ENCODE measurements at regions not wholly inside any gene's neighbourhood (a gene's known extent, or its start where the extent isn't known, plus 50 kb on each side); places are given as distances from the start of the nearest gene placed in this dataset.
A peak's percentile ranks its signal among the peaks of the same experiment; 100 is the strongest.

GRCh38 chr4:159765382-159765781, 662.5 kb downstream of the RAPGEF2 start:
- Histone ChIP-seq H3K36me3 (replicated peaks in 1 of 2; ENCODE audit: control insufficient read depth in 1 of 2, insufficient read depth in 2 of 2, low read length in 2 of 2) (no peaks in the 10 kb centered on the region), H3K79me2 (ENCODE audit: insufficient read depth, low read length) (no peaks in the 10 kb centered on the region), H3K27ac (ENCODE audit: extremely low read length, insufficient read depth, low read length) (no peak overlapping the region), H3K9ac (ENCODE audit: insufficient read depth, low read depth, low read length) (no peak overlapping the region), H2AFZ (ENCODE audit: low read length) (no peak overlapping the region), H3K4me3 (replicated peaks in 1 of 3; ENCODE audit: insufficient read depth in 1 of 3, low read depth in 2 of 3, low read length in 3 of 3) (no peak overlapping the region), H3K4me1 (ENCODE audit: insufficient read depth, low read length) (no peaks in the 10 kb centered on the region), H3K27me3 (ENCODE audit: control insufficient read depth in 1 of 2, insufficient read depth in 2 of 2, low read length in 2 of 2) (no peaks in the 10 kb centered on the region), H3K9me3 (ENCODE audit: low read length) (no peaks in the 10 kb centered on the region), H3K4me2 (ENCODE audit: low read depth, low read length) (no peak overlapping the region), H4K20me1 (ENCODE audit: insufficient read depth, low read length) (no peaks in the 10 kb centered on the region)
- no peak for ATAC-seq
- no peak for FAIRE-seq
- CTCF ChIA-PET (ENCODE audit: low intra/inter-chr PET ratio, low total read pairs), result no interaction called here
- WGBS (ENCODE audit: low lambda C conversion rate), result 52% methylated on average over 1 of the region's 1 CpG
- in situ Hi-C loops (cut with HindIII; ENCODE audit: extremely low pct_ligation_motif_present, low pct_unique_long_range_greater_than_20kb) (no loop called here), intact Hi-C loops (cut with micrococcal nuclease; ENCODE audit: unreplicated experiment) (no loop called here)
- no peak for TF ChIP-seq SMC3 (IDR thresholded peaks at IDR 0.05; ENCODE audit: low read length)
- TF ChIP-seq ZFX (CRISPR knock-in tag; IDR thresholded peaks at IDR 0.05; ENCODE audit: low read depth), result no peak
- TF ChIP-seq ZFP82 (CRISPR knock-in tag; IDR thresholded peaks at IDR 0.05; ENCODE audit: borderline replicate concordance), result no peak
- TF ChIP-seq U2AF2 (IDR thresholded peaks at IDR 0.05; ENCODE audit: low read depth, low read length), result no peak
- POLR2A ChIA-PET, result no interaction called here
- DNase-seq (ENCODE audit: low spot score), result no peak
- no TSS peak for BruUV-seq (replicated peaks)

DNA sequence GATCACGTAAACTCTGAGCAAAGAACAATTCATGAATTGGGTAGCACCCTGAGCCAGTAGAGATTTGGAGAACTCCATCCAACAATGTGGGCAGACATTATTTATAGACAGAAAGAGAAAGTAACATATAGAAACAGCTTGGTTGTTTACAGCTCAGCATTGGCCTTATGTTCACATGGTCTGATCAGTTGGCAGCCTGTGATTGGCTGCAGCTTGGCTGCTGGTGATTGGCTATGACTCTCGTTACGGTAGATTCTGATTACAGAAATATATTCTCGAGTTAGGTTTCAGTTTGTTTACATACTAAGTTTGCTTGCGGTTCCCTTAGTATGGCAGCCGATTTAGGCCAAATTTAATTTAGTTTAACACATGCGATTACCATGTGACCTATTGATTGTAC, 663.4 kb downstream of the RAPGEF2 start:
- Histone ChIP-seq H3K9me3 (ENCODE audit: low read length) (no peaks in the 10 kb centered on the region), H2AFZ (ENCODE audit: low read length) (no peak overlapping the region), H3K27me3 (ENCODE audit: control insufficient read depth in 1 of 2, insufficient read depth in 2 of 2, low read length in 2 of 2) (no peaks in the 10 kb centered on the region), H3K4me2 (ENCODE audit: low read depth, low read length) (0 out of 2 replicates have a peak overlapping the region, but pooled peaks have one; percentile 33), H3K4me1 (ENCODE audit: insufficient read depth, low read length) (no peaks in the 10 kb centered on the region), H3K4me3 (replicated peaks in 1 of 3; ENCODE audit: insufficient read depth in 1 of 3, low read depth in 2 of 3, low read length in 3 of 3) (no peak overlapping the region), H3K9ac (ENCODE audit: insufficient read depth, low read depth, low read length) (no peak overlapping the region), H4K20me1 (ENCODE audit: insufficient read depth, low read length) (no peaks in the 10 kb centered on the region), H3K27ac (ENCODE audit: extremely low read length, insufficient read depth, low read length) (no peak overlapping the region), H3K36me3 (replicated peaks in 1 of 2; ENCODE audit: control insufficient read depth in 1 of 2, insufficient read depth in 2 of 2, low read length in 2 of 2) (no peaks in the 10 kb centered on the region), H3K79me2 (ENCODE audit: insufficient read depth, low read length) (no peaks in the 10 kb centered on the region)
- no TSS peak for BruUV-seq (replicated peaks)
- ATAC-seq, result peak; percentile 74
- DNase-seq (ENCODE audit: low spot score), result peak; percentile 1
- intact Hi-C loops (cut with micrococcal nuclease; ENCODE audit: unreplicated experiment), result no loop called here
- FAIRE-seq, result no peak
- in situ Hi-C loops (cut with HindIII; ENCODE audit: extremely low pct_ligation_motif_present, low pct_unique_long_range_greater_than_20kb), result no loop called here
- WGBS (ENCODE audit: low lambda C conversion rate), result 14% methylated on average over 7 of the region's 7 CpGs
- ChIA-PET POLR2A (no interaction called here), CTCF (ENCODE audit: low intra/inter-chr PET ratio, low total read pairs) (no interaction called here)
- TF ChIP-seq HES4 (CRISPR knock-in tag; IDR thresholded peaks at IDR 0.05; ENCODE audit: borderline replicate concordance) (no peak), KAT8 (CRISPR knock-in tag; IDR thresholded peaks at IDR 0.05) (no peak), HCFC1 (IDR thresholded peaks at IDR 0.05; ENCODE audit: low read depth, low read length) (no peak), ZNF784 (CRISPR knock-in tag; IDR thresholded peaks at IDR 0.05; ENCODE audit: borderline replicate concordance) (0 out of 2 replicates have a peak, but pooled peaks have one; percentile 36), PHF20 (CRISPR knock-in tag; IDR thresholded peaks at IDR 0.05) (no peak), LBX2 (CRISPR knock-in tag; IDR thresholded peaks at IDR 0.05; ENCODE audit: borderline replicate concordance) (no peak), HNF1B (CRISPR knock-in tag; IDR thresholded peaks at IDR 0.05) (no peak), PLSCR1 (CRISPR knock-in tag; IDR thresholded peaks at IDR 0.05; ENCODE audit: borderline replicate concordance) (no peak), ZMYM2 (CRISPR knock-in tag; IDR thresholded peaks at IDR 0.05) (no peak)
- TF ChIP-seq, protein P1, sequence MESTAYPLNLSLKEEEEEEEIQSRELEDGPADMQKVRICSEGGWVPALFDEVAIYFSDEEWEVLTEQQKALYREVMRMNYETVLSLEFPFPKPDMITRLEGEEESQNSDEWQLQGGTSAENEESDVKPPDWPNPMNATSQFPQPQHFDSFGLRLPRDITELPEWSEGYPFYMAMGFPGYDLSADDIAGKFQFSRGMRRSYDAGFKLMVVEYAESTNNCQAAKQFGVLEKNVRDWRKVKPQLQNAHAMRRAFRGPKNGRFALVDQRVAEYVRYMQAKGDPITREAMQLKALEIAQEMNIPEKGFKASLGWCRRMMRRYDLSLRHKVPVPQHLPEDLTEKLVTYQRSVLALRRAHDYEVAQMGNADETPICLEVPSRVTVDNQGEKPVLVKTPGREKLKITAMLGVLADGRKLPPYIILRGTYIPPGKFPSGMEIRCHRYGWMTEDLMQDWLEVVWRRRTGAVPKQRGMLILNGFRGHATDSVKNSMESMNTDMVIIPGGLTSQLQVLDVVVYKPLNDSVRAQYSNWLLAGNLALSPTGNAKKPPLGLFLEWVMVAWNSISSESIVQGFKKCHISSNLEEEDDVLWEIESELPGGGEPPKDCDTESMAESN (CRISPR knock-in tag; conservative IDR thresholded peaks at IDR 0.05), result no peak
